Breast epithelium (tissue), 3 donors: ENCODE measurements at regions not wholly inside any gene's neighbourhood (a gene's known extent, or its start where the extent isn't known, plus 50 kb on each side); places are given as distances from the start of the nearest gene placed in this dataset.

Experiments
- POLR2A ChIP-seq: fragments of 450-650 bp; IDR thresholded peaks from one replicate; pipeline ENCODE4 v1.6.1; 2016; ENCODE audit warnings: antibody characterized with exemption, mild to moderate bottlenecking, moderate library complexity
- TF ChIP-seq, protein P1 (sequence below), 3 donors: fragments of 450-650 bp; IDR thresholded peaks; one replicate each; pipeline ENCODE4 v1.5.1; 2016 to 2017; ENCODE audit warnings: antibody characterized with exemption in 3 of 3, mild to moderate bottlenecking in 3 of 3, moderate library complexity in 3 of 3

DNA sequence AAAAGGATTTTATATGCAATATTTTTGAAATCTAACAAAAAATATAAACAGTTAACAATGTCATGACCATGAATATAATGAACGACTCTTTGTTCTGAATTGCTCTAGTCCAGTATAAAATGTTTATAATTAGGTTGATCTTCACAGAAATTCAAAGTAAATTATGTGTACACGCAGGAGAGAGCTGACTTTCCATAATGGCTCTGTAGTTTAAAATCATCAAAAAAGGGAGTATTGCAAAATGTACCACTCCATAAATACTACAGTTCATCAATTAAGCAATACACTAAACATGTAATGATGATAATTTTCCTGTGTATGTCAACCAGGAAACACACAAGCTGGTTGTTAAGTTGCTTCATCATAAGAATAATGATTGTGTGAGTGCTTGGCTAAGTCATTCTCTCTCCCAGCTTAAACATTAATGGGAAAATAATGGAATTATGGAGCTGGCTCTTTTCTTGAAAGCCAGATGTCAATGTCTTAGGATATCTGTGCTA, 189.5 kb upstream of the PLEKHG7 start:
- no peak for TF ChIP-seq POLR2A
- TF ChIP-seq, protein P1, sequence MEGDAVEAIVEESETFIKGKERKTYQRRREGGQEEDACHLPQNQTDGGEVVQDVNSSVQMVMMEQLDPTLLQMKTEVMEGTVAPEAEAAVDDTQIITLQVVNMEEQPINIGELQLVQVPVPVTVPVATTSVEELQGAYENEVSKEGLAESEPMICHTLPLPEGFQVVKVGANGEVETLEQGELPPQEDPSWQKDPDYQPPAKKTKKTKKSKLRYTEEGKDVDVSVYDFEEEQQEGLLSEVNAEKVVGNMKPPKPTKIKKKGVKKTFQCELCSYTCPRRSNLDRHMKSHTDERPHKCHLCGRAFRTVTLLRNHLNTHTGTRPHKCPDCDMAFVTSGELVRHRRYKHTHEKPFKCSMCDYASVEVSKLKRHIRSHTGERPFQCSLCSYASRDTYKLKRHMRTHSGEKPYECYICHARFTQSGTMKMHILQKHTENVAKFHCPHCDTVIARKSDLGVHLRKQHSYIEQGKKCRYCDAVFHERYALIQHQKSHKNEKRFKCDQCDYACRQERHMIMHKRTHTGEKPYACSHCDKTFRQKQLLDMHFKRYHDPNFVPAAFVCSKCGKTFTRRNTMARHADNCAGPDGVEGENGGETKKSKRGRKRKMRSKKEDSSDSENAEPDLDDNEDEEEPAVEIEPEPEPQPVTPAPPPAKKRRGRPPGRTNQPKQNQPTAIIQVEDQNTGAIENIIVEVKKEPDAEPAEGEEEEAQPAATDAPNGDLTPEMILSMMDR (IDR thresholded peaks at IDR 0.05), result no peak
